ENCODE measurements at regions not wholly inside any gene's neighbourhood (a gene's known extent, or its start where the extent isn't known, plus 50 kb on each side); places are given as distances from the start of the nearest gene placed in this dataset.

GRCh38 chr4:35972814-35973213 lies 271.5 kb downstream of the ARAP2 start:
- Mint-ChIP-seq H3K27me3 (ENCODE audit: insufficient read depth) (peaks cover 1% of the 10 kb centered on the region; the same call in 1 of the 2 replicates), H3K4me3 (no peak overlapping the region), H3K36me3 (ENCODE audit: low read depth) (no peaks in the 10 kb centered on the region), H3K9me3 (peaks cover 34% of the 10 kb centered on the region), H3K27ac (no peak overlapping the region), H3K4me1 (ENCODE audit: low read depth) (no peaks in the 10 kb centered on the region)
- no peak for DNase-seq
- TF ChIP-seq CTCF (IDR thresholded peaks at IDR 0.05) = no peak

DNA sequence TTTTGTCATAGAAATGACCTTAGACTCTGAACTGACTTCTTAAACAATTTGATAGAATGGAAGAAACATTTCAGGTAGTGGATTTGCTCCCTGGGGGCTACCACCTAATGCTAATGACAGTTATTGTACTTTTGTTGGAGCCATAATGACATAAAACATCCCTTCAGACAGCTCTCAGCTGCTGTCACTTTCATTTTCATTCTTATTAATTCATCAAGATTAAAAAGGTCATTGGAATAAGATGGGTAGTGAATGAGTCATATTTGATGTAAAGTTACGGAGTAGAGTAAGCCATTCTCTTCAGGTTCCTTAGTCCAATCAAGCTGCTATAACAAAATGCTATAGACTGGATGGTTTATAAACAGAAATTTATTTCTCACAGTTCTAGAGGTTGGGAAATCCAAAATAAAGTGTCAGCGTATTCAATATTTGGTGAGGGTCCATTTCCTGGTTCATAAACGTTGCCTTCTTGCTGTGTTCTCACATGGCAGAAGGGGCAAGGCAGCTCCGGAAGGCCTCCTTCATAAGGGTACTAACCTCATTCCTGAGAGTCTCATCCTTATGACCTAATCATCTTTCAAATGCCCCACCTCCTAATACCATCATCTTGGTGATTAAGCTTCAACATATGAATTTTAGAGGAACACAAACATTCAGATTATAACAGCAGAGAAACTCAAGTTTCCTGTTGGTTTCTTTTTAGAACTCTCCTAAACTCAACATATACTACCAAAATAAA lies 268.5 kb downstream of the ARAP2 start:
- no peak for DNase-seq
- no peaks in the 10 kb centered on the region for H3K36me3 Mint-ChIP-seq (ENCODE audit: low read depth)
- TF ChIP-seq CTCF (IDR thresholded peaks at IDR 0.05) = no peak
- H3K27ac Mint-ChIP-seq = no peak overlapping the region
- no peak overlapping the region for H3K4me3 Mint-ChIP-seq
- peaks cover 1% of the 10 kb centered on the region; the same call in 1 of the 2 replicates for H3K27me3 Mint-ChIP-seq (ENCODE audit: insufficient read depth)
- H3K4me1 Mint-ChIP-seq (ENCODE audit: low read depth) = no peaks in the 10 kb centered on the region
- H3K9me3 Mint-ChIP-seq = peaks cover 34% of the 10 kb centered on the region

GRCh38 chr4:35978551-35978950 lies 265.8 kb downstream of the ARAP2 start:
- DNase-seq = no peak
- TF ChIP-seq CTCF (IDR thresholded peaks at IDR 0.05) = no peak
- no peaks in the 10 kb centered on the region for H3K4me1 Mint-ChIP-seq (ENCODE audit: low read depth)
- no peaks in the 10 kb centered on the region for H3K36me3 Mint-ChIP-seq (ENCODE audit: low read depth)
- H3K27ac Mint-ChIP-seq = no peak overlapping the region
- no peak overlapping the region for H3K4me3 Mint-ChIP-seq
- peaks cover 45% of the 10 kb centered on the region for H3K9me3 Mint-ChIP-seq
- no peaks in the 10 kb centered on the region for H3K27me3 Mint-ChIP-seq (ENCODE audit: insufficient read depth)

DNA sequence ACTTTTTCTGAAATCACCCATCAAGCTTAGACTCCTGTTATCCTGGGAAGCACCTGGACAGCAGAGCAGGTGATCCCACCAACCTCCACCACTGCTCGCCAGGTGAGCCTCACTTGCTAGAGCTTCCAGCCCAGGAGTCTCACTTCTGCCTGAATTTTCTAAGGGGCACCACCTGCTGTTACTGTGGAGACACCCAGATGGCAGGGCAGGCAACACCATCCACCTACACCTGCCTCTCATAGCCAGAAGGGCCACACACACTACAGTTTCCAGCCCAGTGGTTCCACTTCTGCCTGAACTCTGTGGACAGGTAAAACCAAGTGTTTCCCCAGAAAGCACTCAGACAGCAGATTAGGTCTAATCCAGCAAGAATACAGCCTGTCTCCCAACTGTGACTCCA lies 262.0 kb downstream of the ARAP2 start:
- Mint-ChIP-seq H3K36me3 (ENCODE audit: low read depth) (no peaks in the 10 kb centered on the region), H3K27ac (no peak overlapping the region), H3K9me3 (peaks cover 54% of the 10 kb centered on the region), H3K4me3 (no peak overlapping the region), H3K4me1 (ENCODE audit: low read depth) (no peaks in the 10 kb centered on the region), H3K27me3 (ENCODE audit: insufficient read depth) (no peaks in the 10 kb centered on the region)
- TF ChIP-seq CTCF (IDR thresholded peaks at IDR 0.05) = no peak
- DNase-seq = no peak

DNA sequence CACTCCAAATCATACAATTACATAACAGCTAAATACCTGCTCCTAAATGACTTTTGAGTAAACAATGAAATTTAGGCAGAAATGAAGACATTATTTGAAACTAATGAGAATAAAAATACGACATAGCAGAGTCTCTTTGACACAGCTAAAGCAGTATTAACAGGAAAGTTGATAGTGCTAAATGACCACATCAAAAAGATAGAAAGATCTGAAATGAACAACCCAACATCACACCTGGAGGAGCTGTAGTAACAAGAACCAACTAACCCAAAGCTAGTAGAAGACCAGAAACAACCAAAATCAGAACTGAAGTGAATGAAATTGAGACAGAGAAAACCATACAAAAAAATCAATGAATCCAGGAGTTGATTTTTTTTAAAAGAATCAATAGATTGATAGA lies 257.8 kb downstream of the ARAP2 start:
- no peak overlapping the region for H3K4me3 Mint-ChIP-seq
- TF ChIP-seq CTCF (IDR thresholded peaks at IDR 0.05) = no peak
- DNase-seq = no peak
- H3K27me3 Mint-ChIP-seq (ENCODE audit: insufficient read depth) = no peaks in the 10 kb centered on the region
- no peaks in the 10 kb centered on the region for H3K4me1 Mint-ChIP-seq (ENCODE audit: low read depth)
- H3K27ac Mint-ChIP-seq = no peak overlapping the region
- H3K36me3 Mint-ChIP-seq (ENCODE audit: low read depth) = no peaks in the 10 kb centered on the region
- peaks cover 62% of the 10 kb centered on the region for H3K9me3 Mint-ChIP-seq

Data from HFFc6 (cell line).